Urinary bladder (tissue), 3 donors: ENCODE measurements at regions not wholly inside any gene's neighbourhood (a gene's known extent, or its start where the extent isn't known, plus 50 kb on each side); places are given as distances from the start of the nearest gene placed in this dataset.

ENCODE experiments used
- DNase-seq: peaks from one replicate; pipeline ENCODE4 v3.0.0-alpha.2; 2015; ENCODE audit errors: extremely low spot score
- H3K27ac ChIP-seq: one replicate; pipeline ENCODE4 v1.5.1; 2013; ENCODE audit warnings: low read depth, mild to moderate bottlenecking, moderate library complexity
- H3K36me3 ChIP-seq: one replicate; pipeline ENCODE4 v1.6.1; 2013; ENCODE audit warnings: mild to moderate bottlenecking, moderate library complexity; ENCODE audit not compliant: insufficient read depth
- H3K4me1 ChIP-seq: one replicate; pipeline ENCODE4 v1.6.1; 2013; ENCODE audit warnings: mild to moderate bottlenecking, moderate library complexity; ENCODE audit not compliant: insufficient read depth
- H3K4me3 ChIP-seq: one replicate; pipeline ENCODE4 v1.5.1; 2013; ENCODE audit warnings: low read depth, low read length
- WGBS: extraction: QIAGEN DNeasy Blood & Tissue Kit; methylation state at CpG from one replicate; pipeline ENCODE4 v1.1.7; 2013; 5-methylcytosine and 5-hydroxymethylcytosine counted together
- donor health status: healthy with polysubstance abuse.
- donor health status: healthy.

GRCh38 chr1:69120817-69121216, 446.9 kb upstream of the LRRC7 start:
- no peak overlapping the region for H3K4me3 ChIP-seq
- 85% methylated on average over 3 of the region's 3 CpGs for WGBS
- no peaks in the 10 kb centered on the region for H3K36me3 ChIP-seq

GRCh38 chr1:69121723-69122122, 446.0 kb upstream of the LRRC7 start:
- Histone ChIP-seq H3K4me3 (no peak overlapping the region), H3K36me3 (no peaks in the 10 kb centered on the region), H3K27ac (no peak overlapping the region), H3K4me1 (no peaks in the 10 kb centered on the region)
- no peak for DNase-seq
- 10% methylated on average over 1 of the region's 1 CpG for WGBS

More at GRCh38 chr1:69120817-69121216, 446.9 kb upstream of the LRRC7 start:
- Histone ChIP-seq H3K27ac (no peak overlapping the region), H3K4me1 (no peaks in the 10 kb centered on the region)
- DNase-seq, result no peak

GRCh38 chr1:69122373-69122772, 445.3 kb upstream of the LRRC7 start:
- no peaks in the 10 kb centered on the region for H3K4me1 ChIP-seq
- no peak for DNase-seq
- no peak overlapping the region for H3K4me3 ChIP-seq
- no peaks in the 10 kb centered on the region for H3K36me3 ChIP-seq
- H3K27ac ChIP-seq, result no peak overlapping the region
- 51% methylated on average over 2 of the region's 2 CpGs for WGBS

- Histone ChIP-seq H3K4me1 (no peaks in the 10 kb centered on the region), H3K27ac (no peak overlapping the region), H3K36me3 (no peaks in the 10 kb centered on the region), H3K4me3 (no peak overlapping the region)
- WGBS, result 94% methylated on average over 1 of the region's 1 CpG
- no peak for DNase-seq
Measured at GRCh38 chr1:69123486-69123885, 444.2 kb upstream of the LRRC7 start.

- 49% methylated on average over 1 of the region's 1 CpG for WGBS
- Histone ChIP-seq H3K4me1 (no peaks in the 10 kb centered on the region), H3K36me3 (no peaks in the 10 kb centered on the region), H3K4me3 (no peak overlapping the region), H3K27ac (no peak overlapping the region)
- no peak for DNase-seq
Measured at GRCh38 chr1:69126796-69127195, 440.9 kb upstream of the LRRC7 start.

- H3K4me3 ChIP-seq, result no peak overlapping the region
- no peaks in the 10 kb centered on the region for H3K4me1 ChIP-seq
- WGBS, result 69% methylated on average over 4 of the region's 4 CpGs
- H3K36me3 ChIP-seq, result no peaks in the 10 kb centered on the region
- DNase-seq, result no peak
- no peak overlapping the region for H3K27ac ChIP-seq
Measured at GRCh38 chr1:69128204-69128603, 439.5 kb upstream of the LRRC7 start.

GRCh38 chr1:69129538-69129937, 438.2 kb upstream of the LRRC7 start:
- H3K27ac ChIP-seq, result no peak overlapping the region
- H3K36me3 ChIP-seq, result no peaks in the 10 kb centered on the region
- no peak for DNase-seq
- no peaks in the 10 kb centered on the region for H3K4me1 ChIP-seq
- no peak overlapping the region for H3K4me3 ChIP-seq
- WGBS, result 78% methylated on average over 4 of the region's 4 CpGs

GRCh38 chr1:69138172-69138571, 429.6 kb upstream of the LRRC7 start:
- no peak overlapping the region for H3K4me3 ChIP-seq
- no peak for DNase-seq
- no peak overlapping the region for H3K27ac ChIP-seq
- no peaks in the 10 kb centered on the region for H3K36me3 ChIP-seq
- 63% methylated on average over 1 of the region's 1 CpG for WGBS
- no peaks in the 10 kb centered on the region for H3K4me1 ChIP-seq

GRCh38 chr1:69139007-69139406, 428.7 kb upstream of the LRRC7 start:
- WGBS, result 81% methylated on average over 4 of the region's 4 CpGs
- Histone ChIP-seq H3K4me1 (no peaks in the 10 kb centered on the region), H3K27ac (no peak overlapping the region), H3K4me3 (no peak overlapping the region), H3K36me3 (no peaks in the 10 kb centered on the region)
- no peak for DNase-seq

GRCh38 chr1:69146303-69146702, 421.4 kb upstream of the LRRC7 start:
- H3K4me1 ChIP-seq, result no peaks in the 10 kb centered on the region
- DNase-seq, result no peak
- H3K27ac ChIP-seq, result no peak overlapping the region
- WGBS, result 83% methylated on average over 3 of the region's 3 CpGs
- no peak overlapping the region for H3K4me3 ChIP-seq
- no peaks in the 10 kb centered on the region for H3K36me3 ChIP-seq

GRCh38 chr1:69148731-69149130, 419.0 kb upstream of the LRRC7 start:
- no peak overlapping the region for H3K27ac ChIP-seq
- H3K36me3 ChIP-seq, result no peaks in the 10 kb centered on the region
- WGBS, result 42% methylated on average over 1 of the region's 1 CpG
- no peak overlapping the region for H3K4me3 ChIP-seq
- H3K4me1 ChIP-seq, result no peaks in the 10 kb centered on the region
- DNase-seq, result no peak

GRCh38 chr1:69157046-69157756, 410.5 kb upstream of the LRRC7 start:
- no peaks in the 10 kb centered on the region for H3K36me3 ChIP-seq
- H3K4me1 ChIP-seq, result no peaks in the 10 kb centered on the region
- WGBS, result 94% methylated on average over 2 of the region's 2 CpGs

GRCh38 chr1:69163241-69163640, 404.5 kb upstream of the LRRC7 start:
- 96% methylated on average over 2 of the region's 2 CpGs for WGBS
- Histone ChIP-seq H3K4me1 (no peaks in the 10 kb centered on the region), H3K36me3 (no peaks in the 10 kb centered on the region)

More at GRCh38 chr1:69157046-69157756, 410.5 kb upstream of the LRRC7 start:
- Histone ChIP-seq H3K4me3 (no peak overlapping the region), H3K27ac (no peak overlapping the region)
- DNase-seq, result no peak

GRCh38 chr1:69163779-69164178, 403.9 kb upstream of the LRRC7 start:
- no peak for DNase-seq
- Histone ChIP-seq H3K27ac (no peak overlapping the region), H3K4me1 (no peaks in the 10 kb centered on the region), H3K4me3 (no peak overlapping the region), H3K36me3 (no peaks in the 10 kb centered on the region)

More at GRCh38 chr1:69163241-69163640, 404.5 kb upstream of the LRRC7 start:
- no peak for DNase-seq
- no peak overlapping the region for H3K27ac ChIP-seq
- H3K4me3 ChIP-seq, result no peak overlapping the region

- WGBS, result 88% methylated on average over 3 of the region's 3 CpGs
- H3K4me3 ChIP-seq, result no peak overlapping the region
Measured at GRCh38 chr1:69167876-69168275, 399.8 kb upstream of the LRRC7 start.

More at GRCh38 chr1:69167876-69168275, 399.8 kb upstream of the LRRC7 start:
- Histone ChIP-seq H3K27ac (no peak overlapping the region), H3K4me1 (no peaks in the 10 kb centered on the region), H3K36me3 (no peaks in the 10 kb centered on the region)
- DNase-seq, result no peak
